Gastroesophageal sphincter (tissue), 4 donors: ENCODE measurements at regions not wholly inside any gene's neighbourhood (a gene's known extent, or its start where the extent isn't known, plus 50 kb on each side); places are given as distances from the start of the nearest gene placed in this dataset.

Source experiments
- ATAC-seq: fragments of 150-250 bp; one replicate; pipeline ENCODE4 v1.9.1; 2016; ENCODE audit warnings: mild to moderate bottlenecking, moderate library complexity
- H3K27ac ChIP-seq, 4 donors: fragments of 200-600 bp; sonication (generic) in 3 of 4; 1 replicate in 3 of 4; 2 replicates in 1 of 4; pipeline ENCODE4 v1.5.1; 2016 to 2019
- H3K27me3 ChIP-seq: fragments of 200-600 bp; sonication (generic); one replicate; pipeline ENCODE4 v1.5.1; 2019
- H3K36me3 ChIP-seq, 2 donors: fragments of 200-600 bp; sonication (generic); one replicate each; pipeline ENCODE4 v1.5.1; 2019; ENCODE audit warnings: control low read depth in 1 of 2
- H3K4me1 ChIP-seq, 3 donors: fragments of 200-600 bp; sonication (generic); 1 replicate in 2 of 3; 2 replicates in 1 of 3; pipeline ENCODE4 v1.5.1; 2016 to 2019; ENCODE audit warnings: control low read depth in 2 of 3
- H3K4me3 ChIP-seq, 2 donors: fragments of 200-600 bp; sonication (generic); one replicate each; pipeline ENCODE4 v1.5.1; 2019; ENCODE audit warnings: mild to moderate bottlenecking in 1 of 2, moderate library complexity in 1 of 2
- H3K9me3 ChIP-seq, 3 donors: fragments of 200-600 bp; sonication (generic); one replicate each; pipeline ENCODE4 v1.5.1; 2017 to 2019; ENCODE audit warnings: control low read depth in 2 of 3
- EP300 ChIP-seq: sonication (generic); formaldehyde crosslinking; IDR thresholded peaks from one replicate; pipeline ENCODE4 v1.6.1; 2017; ENCODE audit warnings: antibody characterized with exemption, mild to moderate bottlenecking
- POLR2A ChIP-seq, 2 donors: fragments of 450-650 bp; IDR thresholded peaks; one replicate each; pipeline ENCODE4 v1.6.1; 2017; ENCODE audit warnings: antibody characterized with exemption in 2 of 2, mild to moderate bottlenecking in 2 of 2, moderate library complexity in 1 of 2
- POLR2AphosphoS5 ChIP-seq: sonication (generic); formaldehyde crosslinking; IDR thresholded peaks from one replicate; pipeline ENCODE4 v1.6.1; 2017; ENCODE audit warnings: antibody characterized with exemption
- WGBS, 2 donors: methylation state at CpG; one replicate each; pipeline ENCODE4 v1.1.5; 2018; ENCODE audit warnings: low coverage in 1 of 2; 5-methylcytosine and 5-hydroxymethylcytosine counted together
- TF ChIP-seq, protein P1 (sequence below), 4 experiments: fragments of 200-600 bp in 2 of 4; fragments of 450-650 bp in 2 of 4; sonication (generic) in 1 of 4; IDR thresholded peaks; one replicate each; pipeline ENCODE4 v1.5.1; 2017 to 2019; ENCODE audit warnings: antibody characterized with exemption in 4 of 4, mild to moderate bottlenecking in 2 of 4, moderate library complexity in 2 of 4

DNA sequence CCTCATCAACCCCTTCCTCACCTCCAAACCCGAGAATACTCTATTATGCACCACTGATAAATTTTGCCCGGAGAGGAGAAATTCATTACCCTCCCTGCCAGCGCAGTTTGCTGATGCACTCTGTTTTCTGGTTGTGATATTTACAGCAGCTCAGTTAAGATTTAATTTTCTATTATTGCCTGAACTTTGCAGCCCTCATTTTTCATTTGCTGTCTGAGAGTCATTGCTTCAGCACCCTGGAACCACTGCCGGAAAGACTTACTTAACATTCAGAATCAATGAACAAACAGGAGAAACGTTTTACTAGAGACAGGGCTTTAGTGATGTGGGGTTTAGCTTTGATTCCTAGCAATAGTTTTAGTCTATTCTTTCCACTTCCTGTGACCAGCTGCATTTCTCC, 56.7 kb upstream of the MAMDC2 start:
- no peaks in the 10 kb centered on the region for H3K27me3 ChIP-seq
- no peaks in the 10 kb centered on the region for H3K36me3 ChIP-seq
- H3K4me3 ChIP-seq = no peak overlapping the region
- WGBS, 2 donors = 47 to 61% methylated on average over 5 of the region's 5 CpGs
- no peak overlapping the region for H3K27ac ChIP-seq
- H3K9me3 ChIP-seq = no peaks in the 10 kb centered on the region
- TF ChIP-seq POLR2AphosphoS5 (no peak), EP300 (no peak), POLR2A (IDR thresholded peaks at IDR 0.05) (no peak)
- TF ChIP-seq, protein P1, sequence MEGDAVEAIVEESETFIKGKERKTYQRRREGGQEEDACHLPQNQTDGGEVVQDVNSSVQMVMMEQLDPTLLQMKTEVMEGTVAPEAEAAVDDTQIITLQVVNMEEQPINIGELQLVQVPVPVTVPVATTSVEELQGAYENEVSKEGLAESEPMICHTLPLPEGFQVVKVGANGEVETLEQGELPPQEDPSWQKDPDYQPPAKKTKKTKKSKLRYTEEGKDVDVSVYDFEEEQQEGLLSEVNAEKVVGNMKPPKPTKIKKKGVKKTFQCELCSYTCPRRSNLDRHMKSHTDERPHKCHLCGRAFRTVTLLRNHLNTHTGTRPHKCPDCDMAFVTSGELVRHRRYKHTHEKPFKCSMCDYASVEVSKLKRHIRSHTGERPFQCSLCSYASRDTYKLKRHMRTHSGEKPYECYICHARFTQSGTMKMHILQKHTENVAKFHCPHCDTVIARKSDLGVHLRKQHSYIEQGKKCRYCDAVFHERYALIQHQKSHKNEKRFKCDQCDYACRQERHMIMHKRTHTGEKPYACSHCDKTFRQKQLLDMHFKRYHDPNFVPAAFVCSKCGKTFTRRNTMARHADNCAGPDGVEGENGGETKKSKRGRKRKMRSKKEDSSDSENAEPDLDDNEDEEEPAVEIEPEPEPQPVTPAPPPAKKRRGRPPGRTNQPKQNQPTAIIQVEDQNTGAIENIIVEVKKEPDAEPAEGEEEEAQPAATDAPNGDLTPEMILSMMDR (IDR thresholded peaks at IDR 0.05) = no peak
- H3K4me1 ChIP-seq = no peaks in the 10 kb centered on the region
- peak; percentile 43 for ATAC-seq

DNA sequence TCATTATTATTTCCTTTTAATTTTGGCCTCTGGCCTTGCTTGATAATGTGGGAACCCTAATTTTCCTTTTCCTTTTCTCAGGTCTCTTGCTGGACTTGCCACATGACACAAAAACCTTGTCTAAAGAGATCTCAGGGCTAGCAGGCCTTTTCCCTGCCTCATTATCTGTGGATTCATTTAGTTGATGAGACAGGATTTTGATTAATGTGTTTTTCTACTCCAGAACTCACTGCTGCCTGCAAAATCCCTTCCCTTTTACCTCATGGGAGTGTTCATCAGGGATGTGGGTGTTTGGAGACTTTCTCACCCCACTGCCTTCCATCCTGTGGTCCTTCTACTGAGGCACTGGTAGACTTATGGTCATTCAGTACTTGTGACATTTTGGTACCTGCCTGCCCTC, 56.2 kb upstream of the MAMDC2 start:
- H3K27ac ChIP-seq = no peak overlapping the region
- H3K27me3 ChIP-seq = no peaks in the 10 kb centered on the region
- no peaks in the 10 kb centered on the region for H3K9me3 ChIP-seq
- TF ChIP-seq POLR2A (IDR thresholded peaks at IDR 0.05) (no peak), EP300 (no peak), POLR2AphosphoS5 (no peak)
- TF ChIP-seq, protein P1 (IDR thresholded peaks at IDR 0.05) = no peak
- no peak overlapping the region for H3K4me3 ChIP-seq
- no peaks in the 10 kb centered on the region for H3K36me3 ChIP-seq
- ATAC-seq = no peak
- H3K4me1 ChIP-seq = no peaks in the 10 kb centered on the region

DNA sequence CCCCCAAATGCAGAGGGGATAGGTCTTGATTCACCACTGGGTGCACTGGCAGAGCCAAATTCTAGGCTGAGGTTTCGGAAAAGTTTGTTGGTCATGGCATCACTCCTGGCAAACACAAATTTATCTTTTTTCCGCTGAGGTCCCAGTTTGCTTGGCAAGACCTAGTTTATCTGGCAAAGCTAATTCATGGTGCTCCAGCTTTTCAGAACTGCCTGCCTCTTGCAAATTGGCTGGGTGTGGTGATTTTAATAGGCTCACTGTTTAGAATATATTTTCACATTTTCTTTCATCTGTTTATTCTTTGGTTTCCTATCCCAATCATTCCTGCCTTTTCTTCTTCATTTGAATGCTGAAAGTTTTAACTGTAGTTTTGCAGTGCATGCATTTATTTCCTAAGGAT, 50.5 kb upstream of the MAMDC2 start:
- H3K27me3 ChIP-seq = no peaks in the 10 kb centered on the region
- H3K27ac ChIP-seq = peak overlapping the region in 1 of 4 donors; percentile 2
- WGBS, 2 donors = 17 to 76% methylated on average over 2 of the region's 2 CpGs
- H3K36me3 ChIP-seq = no peaks in the 10 kb centered on the region
- H3K4me3 ChIP-seq = no peak overlapping the region
- TF ChIP-seq POLR2A (IDR thresholded peaks at IDR 0.05) (no peak), POLR2AphosphoS5 (no peak), EP300 (no peak)
- TF ChIP-seq, protein P1 (IDR thresholded peaks at IDR 0.05) = no peak
- H3K4me1 ChIP-seq = peaks cover 0 to 19% (median 2%) of the 10 kb centered on the region in 3 donors
- ATAC-seq = no peak
- H3K9me3 ChIP-seq = no peaks in the 10 kb centered on the region
